SK-N-MC (cell line): ENCODE measurements at regions not wholly inside any gene's neighbourhood (a gene's known extent, or its start where the extent isn't known, plus 50 kb on each side); places are given as distances from the start of the nearest gene placed in this dataset.
"Not testable (repeated sequence)": the region's sequence is repeated elsewhere in the genome, so short reads cannot be mapped to it uniquely, and the experiment has no call there.

ENCODE experiments used
- DNase-seq: peaks from one replicate; pipeline ENCODE4 v3.0.0-alpha.2; 2011; ENCODE audit warnings: low read depth, low spot score
- H3K27ac ChIP-seq: fragments of 200-600 bp; sonication (generic); 2 replicates; pipeline ENCODE4 v1.5.1; 2016; ENCODE audit warnings: mixed run types
- H3K36me3 ChIP-seq: fragments of 200-600 bp; sonication (generic); 2 replicates; pipeline ENCODE4 v1.6.1; 2017; ENCODE audit warnings: antibody characterized with exemption, low read length, mixed read lengths; ENCODE audit not compliant: insufficient read depth
- H3K4me3 ChIP-seq: fragments of 200-600 bp; sonication (generic); 2 replicates; pipeline ENCODE4 v1.5.1; 2016
- H3K9ac ChIP-seq: fragments of 200-600 bp; sonication (generic); 2 replicates; pipeline ENCODE4 v1.8.0; 2017; ENCODE audit warnings: mixed run types, mixed read lengths; ENCODE audit not compliant: insufficient read length
- H3K9me3 ChIP-seq: fragments of 200-600 bp; sonication (generic); 2 replicates; pipeline ENCODE4 v1.6.1; 2017; ENCODE audit warnings: low read depth, mild to moderate bottlenecking, antibody characterized with exemption, low read length, moderate library complexity, mixed read lengths
- EZH2 ChIP-seq: fragments of 200-600 bp; sonication (generic); IDR thresholded peaks from one replicate; pipeline ENCODE4 v1.6.1; 2017; ENCODE audit warnings: antibody characterized with exemption
- FOXP2 ChIP-seq: optimal IDR thresholded peaks from 2 replicates; pipeline ENCODE3; 2011; ENCODE audit warnings: mild to moderate bottlenecking, moderate library complexity; ENCODE audit not compliant: insufficient read depth; ENCODE audit errors: extremely low read length, control extremely low read depth
- POLR2AphosphoS5 ChIP-seq: IDR thresholded peaks from 2 replicates; pipeline ENCODE4 v1.6.1; 2012; ENCODE audit warnings: mild to moderate bottlenecking, low read depth, low read length, borderline replicate concordance

GRCh38 chr4:101701551-101701950, 89.0 kb upstream of the BANK1 start:
- no peak for DNase-seq
- Histone ChIP-seq H3K27ac (no peak overlapping the region), H3K9me3 (no peaks in the 10 kb centered on the region)

GRCh38 chr4:101699441-101700124, 90.9 kb upstream of the BANK1 start:
- Histone ChIP-seq H3K27ac (no peak overlapping the region), H3K9ac (no peak overlapping the region), H3K9me3 (no peaks in the 10 kb centered on the region), H3K36me3 (no peaks in the 10 kb centered on the region), H3K4me3 (no peak overlapping the region)
- TF ChIP-seq EZH2 (no peak), POLR2AphosphoS5 (no peak), FOXP2 (no peak)
- DNase-seq = no peak

More at GRCh38 chr4:101701551-101701950, 89.0 kb upstream of the BANK1 start:
- H3K36me3 ChIP-seq = no peaks in the 10 kb centered on the region
- no peak for TF ChIP-seq EZH2
- no peak for TF ChIP-seq POLR2AphosphoS5
- no peak for TF ChIP-seq FOXP2
- no peak overlapping the region for H3K9ac ChIP-seq
- H3K4me3 ChIP-seq = no peak overlapping the region

GRCh38 chr4:101697266-101697665, 93.3 kb upstream of the BANK1 start:
- Histone ChIP-seq H3K9me3 (no peaks in the 10 kb centered on the region), H3K9ac (no peak overlapping the region), H3K36me3 (no peaks in the 10 kb centered on the region), H3K27ac (no peak overlapping the region), H3K4me3 (no peak overlapping the region)
- no peak for TF ChIP-seq FOXP2
- TF ChIP-seq EZH2 = no peak
- no peak for TF ChIP-seq POLR2AphosphoS5
- no peak for DNase-seq

GRCh38 chr4:101696276-101697010, 94.1 kb upstream of the BANK1 start:
- H3K9ac ChIP-seq = no peak overlapping the region
- no peak for DNase-seq
- no peaks in the 10 kb centered on the region for H3K36me3 ChIP-seq
- TF ChIP-seq POLR2AphosphoS5 (no peak), EZH2 (no peak), FOXP2 (no peak)
- H3K27ac ChIP-seq = no peak overlapping the region
- H3K4me3 ChIP-seq = no peak overlapping the region
- no peaks in the 10 kb centered on the region for H3K9me3 ChIP-seq

GRCh38 chr4:101695176-101695575, 95.4 kb upstream of the BANK1 start:
- TF ChIP-seq POLR2AphosphoS5 = no peak
- DNase-seq = no peak
- H3K27ac ChIP-seq = no peak overlapping the region
- H3K9me3 ChIP-seq = no peaks in the 10 kb centered on the region
- no peaks in the 10 kb centered on the region for H3K36me3 ChIP-seq
- no peak overlapping the region for H3K9ac ChIP-seq
- no peak overlapping the region for H3K4me3 ChIP-seq

GRCh38 chr4:101694403-101694802, 96.1 kb upstream of the BANK1 start:
- H3K27ac ChIP-seq, H3K9ac ChIP-seq, H3K36me3 ChIP-seq, H3K9me3 ChIP-seq, DNase-seq, H3K4me3 ChIP-seq: not testable (repeated sequence)

- H3K27ac ChIP-seq = no peak overlapping the region
- H3K9ac ChIP-seq = no peak overlapping the region
- no peaks in the 10 kb centered on the region for H3K36me3 ChIP-seq
- H3K4me3 ChIP-seq = no peak overlapping the region
- no peak for DNase-seq
- H3K9me3 ChIP-seq = no peaks in the 10 kb centered on the region
- TF ChIP-seq EZH2 = no peak
Observed at GRCh38 chr4:101693842-101694398, 96.6 kb upstream of the BANK1 start.

GRCh38 chr4:101689220-101689619, 101.3 kb upstream of the BANK1 start:
- Histone ChIP-seq H3K9ac (no peak overlapping the region), H3K36me3 (no peaks in the 10 kb centered on the region), H3K4me3 (no peak overlapping the region), H3K9me3 (no peaks in the 10 kb centered on the region), H3K27ac (no peak overlapping the region)
- no peak for DNase-seq
- no peak for TF ChIP-seq EZH2
- no peak for TF ChIP-seq POLR2AphosphoS5

- Histone ChIP-seq H3K27ac (no peak overlapping the region), H3K36me3 (no peaks in the 10 kb centered on the region), H3K9me3 (no peaks in the 10 kb centered on the region), H3K9ac (no peak overlapping the region), H3K4me3 (no peak overlapping the region)
- DNase-seq = no peak
- TF ChIP-seq FOXP2 (no peak), EZH2 (no peak), POLR2AphosphoS5 (no peak)
Observed at GRCh38 chr4:101685126-101685525, 105.4 kb upstream of the BANK1 start.
